GM18498 (cell line): ENCODE measurements at regions not wholly inside any gene's neighbourhood (a gene's known extent, or its start where the extent isn't known, plus 50 kb on each side); places are given as distances from the start of the nearest gene placed in this dataset.

ENCODE experiments used
- ATAC-seq: cut with Tn5 transposase; IDR thresholded peaks from one replicate; pipeline ENCODE4 v1.9.1; 2021; ENCODE audit warnings: mild to moderate bottlenecking, moderate library complexity; ENCODE audit not compliant: unreplicated experiment

DNA sequence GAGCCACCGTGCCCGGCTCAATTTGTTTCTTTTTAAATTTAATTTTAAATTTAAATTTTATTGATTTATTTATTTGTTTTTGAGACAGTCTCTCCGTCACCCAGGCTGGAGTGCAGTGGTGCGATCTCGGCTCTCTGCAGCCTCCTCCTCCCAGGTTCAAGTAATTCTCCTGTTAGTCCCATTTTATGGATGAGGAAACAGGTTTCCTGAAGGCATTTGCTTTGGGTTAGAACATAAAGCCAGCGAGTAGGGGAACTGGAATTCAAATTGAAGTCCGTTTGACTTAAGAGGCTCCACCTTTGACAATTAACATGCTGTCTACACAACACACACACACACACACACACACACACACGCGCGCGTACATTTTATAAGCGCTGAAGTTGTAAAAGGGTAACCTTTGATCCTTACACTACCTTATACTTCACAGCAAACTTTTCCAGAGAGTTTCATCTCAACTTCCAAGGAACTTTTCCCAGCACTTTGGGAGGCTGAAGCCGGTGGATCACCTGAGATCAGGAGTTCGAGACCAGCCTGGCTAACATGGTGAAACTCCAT, 232.0 kb downstream of the BCAS1 start:
- no peak for ATAC-seq

DNA sequence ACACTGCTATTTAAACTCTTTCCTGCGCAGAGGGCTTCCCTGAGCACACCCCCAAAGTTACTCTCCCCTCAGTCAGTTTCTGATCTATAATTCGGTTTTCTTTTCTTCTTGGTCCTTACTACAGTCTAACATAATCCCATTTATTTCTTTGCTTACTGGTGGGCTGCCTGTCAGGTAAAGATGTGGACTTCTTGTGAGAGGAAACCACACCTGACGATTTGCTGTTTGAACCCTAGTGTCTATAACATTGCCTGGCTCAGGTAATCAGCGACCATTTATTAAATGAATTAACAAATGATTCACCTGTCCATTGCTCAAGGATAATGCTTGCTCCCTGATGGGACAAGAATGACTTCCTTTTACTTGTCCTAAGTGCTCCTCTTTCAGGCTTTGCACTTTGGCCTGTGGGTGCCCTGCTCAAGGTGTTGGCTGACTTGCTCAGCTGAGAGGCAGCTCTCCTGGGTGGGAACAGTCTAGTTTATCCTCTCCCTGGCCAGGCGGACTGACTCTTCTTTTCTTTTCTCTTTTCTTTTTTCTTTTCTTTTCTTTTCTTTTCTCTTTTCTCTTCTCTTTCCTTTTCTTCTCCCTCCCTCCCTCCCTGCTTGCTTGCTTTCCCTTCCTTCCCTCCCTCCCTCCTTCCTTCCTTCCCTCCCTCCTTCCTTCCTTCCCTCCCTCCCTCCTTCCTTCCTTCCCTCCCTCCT, 233.1 kb downstream of the BCAS1 start:
- no peak for ATAC-seq

DNA sequence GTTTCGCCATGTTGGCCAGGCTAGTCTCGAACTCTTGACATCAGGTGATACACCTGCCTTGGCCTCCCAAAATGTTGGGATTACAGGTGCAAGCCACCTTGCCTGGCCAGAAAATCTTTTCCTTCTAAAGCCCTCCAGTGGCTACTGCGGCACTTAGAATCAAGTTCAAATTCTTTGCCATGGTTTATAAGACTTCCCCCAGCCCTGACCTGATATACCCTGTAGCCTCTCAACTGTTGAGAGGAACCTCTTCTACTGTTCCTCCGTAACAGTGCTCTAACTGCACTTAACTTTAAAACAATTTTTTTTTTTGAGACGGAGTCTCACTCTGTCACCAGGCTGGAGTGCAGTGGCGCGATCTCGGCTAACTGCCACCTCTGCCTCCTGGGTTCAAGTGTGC, 235.6 kb downstream of the BCAS1 start:
- ATAC-seq = no peak

DNA sequence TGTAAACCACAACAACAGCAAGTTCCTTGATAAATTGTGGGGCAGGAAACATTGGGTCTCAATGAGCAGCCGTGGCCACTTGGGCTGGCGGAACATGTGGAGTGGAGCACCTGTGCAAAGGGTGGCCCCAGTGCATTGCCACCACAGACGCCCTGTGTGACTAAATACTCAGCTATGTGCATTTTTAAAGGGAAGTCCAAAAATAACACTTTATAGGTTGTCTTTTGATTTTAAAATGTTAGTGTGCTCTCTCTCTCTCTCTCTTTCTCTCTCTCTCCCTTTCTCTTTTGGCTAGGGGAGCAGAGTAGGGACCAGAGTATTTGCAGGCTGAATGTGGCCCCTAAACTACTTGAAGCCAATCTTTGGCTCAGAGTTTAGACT, 236.3 kb downstream of the BCAS1 start:
- peak; percentile 53 for ATAC-seq

DNA sequence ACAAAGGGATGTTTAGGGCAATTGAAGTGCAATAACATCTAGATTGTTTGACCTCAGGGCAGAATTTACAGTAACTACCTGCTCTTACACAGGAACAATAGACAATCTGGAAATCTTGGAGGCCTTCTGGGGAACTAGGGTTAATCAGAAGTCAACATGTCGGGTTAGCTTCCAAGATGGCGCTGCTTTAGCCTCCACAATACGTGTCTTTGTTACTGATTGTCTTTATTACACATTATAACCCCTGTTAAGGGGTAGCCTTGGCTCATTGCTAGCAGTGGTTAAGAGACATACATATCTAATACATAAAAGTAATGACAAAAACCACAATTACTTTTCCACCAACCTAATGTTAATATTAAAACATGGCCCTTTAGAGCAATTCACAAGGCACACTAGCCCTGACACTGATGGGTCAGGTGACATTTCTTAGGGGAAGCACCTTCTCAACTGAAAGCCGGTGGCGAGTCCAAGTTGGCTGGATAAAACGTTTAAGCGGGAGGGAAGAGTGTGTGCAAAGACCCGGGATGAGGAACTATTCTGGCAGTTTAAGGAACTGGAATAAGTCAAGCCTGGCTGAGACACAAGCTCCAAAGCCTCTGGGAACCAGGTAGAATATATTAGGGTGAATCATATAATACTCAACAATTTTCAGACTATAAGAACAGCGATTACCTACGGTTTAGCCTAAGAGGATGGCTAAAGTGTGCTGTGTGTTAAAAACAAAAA, 236.9 kb downstream of the BCAS1 start:
- no peak for ATAC-seq

DNA sequence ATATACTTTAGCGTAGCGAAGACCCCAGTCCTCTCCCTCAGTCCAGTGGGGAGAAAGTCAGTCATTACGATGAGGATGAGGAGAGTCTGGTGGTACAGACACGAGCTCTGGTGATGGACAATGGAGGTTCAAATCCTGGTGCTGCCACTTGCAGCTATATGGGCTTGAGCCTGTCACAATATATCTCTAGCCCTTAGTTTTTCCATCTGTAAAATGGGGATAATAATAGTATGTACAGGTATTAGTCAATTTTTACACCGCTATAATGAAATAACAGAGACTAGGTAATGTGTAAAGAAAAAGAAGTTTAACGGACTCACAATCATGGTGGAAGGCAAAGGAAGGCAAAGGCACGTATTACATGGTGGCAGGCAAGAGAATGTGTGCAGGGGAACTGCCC, 237.9 kb downstream of the BCAS1 start:
- no peak for ATAC-seq

DNA sequence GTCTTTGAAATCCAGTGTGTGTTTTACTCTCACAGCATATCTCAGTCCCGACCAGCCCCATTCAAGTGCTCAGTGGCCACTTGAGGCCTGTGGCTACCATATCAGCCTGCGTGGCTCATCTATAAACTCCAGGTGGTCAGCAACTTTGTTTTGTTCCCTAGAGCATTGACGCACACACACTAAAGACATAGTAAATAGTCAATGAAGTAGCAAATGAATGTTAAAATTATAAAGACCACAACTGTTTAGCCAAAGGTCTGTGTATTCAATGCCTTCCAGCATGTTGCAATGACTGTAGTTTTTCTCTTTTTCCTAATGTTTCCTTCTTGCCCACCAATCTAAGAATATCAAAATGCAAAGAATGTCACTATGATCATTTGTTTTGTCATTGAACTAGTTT, 238.2 kb upstream of the ZNF217 start:
- ATAC-seq = no peak

DNA sequence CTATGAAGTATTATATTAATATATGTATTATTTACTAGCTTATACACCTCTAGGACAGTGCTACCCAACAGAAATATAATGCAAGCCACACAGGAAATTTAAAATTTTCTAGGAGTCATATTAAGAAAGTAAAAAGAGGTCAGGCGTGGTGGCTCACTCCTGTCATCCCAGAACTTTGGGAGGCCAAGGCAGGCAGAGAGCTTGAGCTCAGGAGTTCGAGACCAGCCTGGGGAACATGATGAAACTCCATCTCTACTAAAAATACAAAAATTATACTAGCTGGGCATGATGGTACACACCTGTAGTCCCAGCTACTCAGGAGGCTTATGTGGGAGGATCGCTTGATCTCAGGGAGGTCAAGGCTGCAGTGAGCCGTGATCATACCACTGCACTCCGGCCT, 237.6 kb upstream of the ZNF217 start:
- ATAC-seq = no peak

DNA sequence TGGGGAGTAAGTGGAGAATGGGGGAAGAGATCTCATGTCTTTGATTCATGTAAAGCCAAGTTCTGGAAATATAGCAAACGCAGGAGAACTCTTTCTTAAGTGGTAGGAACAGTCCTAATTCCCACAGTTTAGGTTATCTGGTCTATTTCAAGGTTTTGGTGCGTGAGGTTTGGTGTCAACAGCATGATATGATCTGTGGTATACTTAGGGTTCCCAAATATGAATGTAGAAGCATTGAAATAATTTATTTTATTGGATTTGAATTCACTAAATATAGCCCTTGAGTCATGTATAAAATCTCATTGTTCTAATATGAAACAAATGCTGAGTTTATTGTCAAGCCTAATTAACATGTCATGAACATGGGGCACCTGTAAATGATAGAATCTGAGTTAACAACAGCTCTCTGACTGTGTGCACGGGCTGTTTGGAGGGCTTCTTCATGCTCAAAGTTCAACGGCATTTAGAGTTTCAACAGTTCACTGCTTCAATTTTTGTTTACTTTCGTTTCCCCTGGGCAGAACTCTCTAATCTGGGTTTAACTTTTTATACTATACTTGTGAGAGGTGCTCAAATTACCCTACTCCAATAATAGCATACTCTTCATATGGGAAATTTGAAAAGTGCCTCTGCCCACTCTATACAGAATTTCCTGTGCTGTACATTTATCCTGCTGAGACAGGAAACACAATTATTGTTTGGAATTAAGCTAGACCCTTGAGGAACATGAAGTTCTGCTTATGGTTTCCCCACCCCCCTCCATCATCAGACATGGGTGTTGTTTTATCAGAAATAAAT, 236.3 kb upstream of the ZNF217 start:
- no peak for ATAC-seq

DNA sequence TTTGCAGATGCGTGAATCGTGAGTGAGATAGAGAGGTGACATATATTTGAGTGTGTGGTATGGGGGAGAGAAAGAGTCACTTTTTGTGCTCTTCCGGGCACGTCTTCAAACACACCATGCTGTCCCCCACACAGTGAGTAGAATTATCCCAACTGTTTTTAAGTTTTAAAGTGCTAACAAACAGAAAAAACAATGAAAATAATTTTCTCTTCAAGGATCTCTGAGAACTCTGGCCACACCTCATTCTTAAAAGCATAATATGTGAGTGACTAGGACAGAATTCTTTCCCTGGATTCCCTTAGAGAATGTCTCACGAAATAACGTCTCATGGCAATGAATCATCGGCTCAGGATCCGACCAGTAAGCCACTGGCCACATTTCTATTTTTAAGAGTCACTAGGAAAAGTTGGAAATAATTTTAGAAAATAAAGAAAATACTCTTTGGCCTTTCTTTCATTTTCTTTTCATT, 235.7 kb upstream of the ZNF217 start:
- ATAC-seq = no peak

DNA sequence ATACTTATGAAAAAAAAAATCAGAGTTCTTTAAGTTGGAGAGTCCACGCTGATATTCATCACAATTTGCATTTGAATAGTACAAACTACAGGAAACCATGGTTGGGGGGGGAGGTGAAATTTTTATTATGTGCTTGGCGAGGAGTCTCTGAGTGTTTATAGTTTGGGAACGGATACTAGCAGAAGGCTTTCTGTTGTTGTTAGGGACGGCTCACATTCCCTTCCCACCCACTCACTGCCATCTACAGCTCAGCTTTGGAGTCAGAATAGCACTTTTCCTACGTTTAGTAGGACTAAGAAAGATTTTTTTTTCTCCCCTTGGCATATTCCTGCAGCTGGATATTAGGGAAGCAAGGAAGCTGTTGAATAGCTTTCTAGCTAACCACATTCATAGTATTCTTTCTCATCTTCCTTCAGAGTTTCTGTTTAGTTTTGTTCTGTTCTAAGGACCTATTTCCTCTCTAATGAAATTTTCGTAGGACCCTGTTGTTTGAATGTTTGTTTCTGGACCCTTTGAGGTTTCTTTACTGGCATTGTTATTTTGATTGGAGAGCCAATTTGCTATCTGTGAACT, 235.1 kb upstream of the ZNF217 start:
- no peak for ATAC-seq

DNA sequence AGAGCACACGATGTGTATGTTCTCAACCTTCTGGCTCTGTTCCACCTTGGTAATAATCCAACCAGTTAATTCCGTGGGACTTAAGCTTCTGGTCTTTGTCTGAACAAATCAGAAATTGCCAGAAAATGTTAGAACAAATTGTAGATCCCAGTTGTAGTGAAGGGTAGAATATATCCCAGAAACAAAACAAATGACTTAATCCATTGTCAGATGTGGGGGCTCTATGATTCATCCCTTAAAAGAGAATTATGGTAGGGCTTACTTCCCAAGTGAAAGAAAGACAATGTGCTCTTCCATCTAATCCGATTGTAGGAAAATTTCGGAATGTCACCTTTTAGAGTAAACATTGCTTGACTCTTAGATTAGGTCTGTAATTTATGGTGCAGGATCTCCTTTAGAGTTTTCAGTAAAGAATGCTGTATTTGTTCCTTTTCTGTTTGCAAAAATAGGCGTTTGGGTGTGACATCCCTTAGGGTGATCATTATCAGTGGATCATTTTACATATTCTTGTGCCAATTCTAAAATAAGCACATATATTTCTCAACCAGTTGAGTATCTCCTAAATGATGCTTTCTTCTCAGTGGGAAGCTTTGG, 234.5 kb upstream of the ZNF217 start:
- ATAC-seq = no peak

DNA sequence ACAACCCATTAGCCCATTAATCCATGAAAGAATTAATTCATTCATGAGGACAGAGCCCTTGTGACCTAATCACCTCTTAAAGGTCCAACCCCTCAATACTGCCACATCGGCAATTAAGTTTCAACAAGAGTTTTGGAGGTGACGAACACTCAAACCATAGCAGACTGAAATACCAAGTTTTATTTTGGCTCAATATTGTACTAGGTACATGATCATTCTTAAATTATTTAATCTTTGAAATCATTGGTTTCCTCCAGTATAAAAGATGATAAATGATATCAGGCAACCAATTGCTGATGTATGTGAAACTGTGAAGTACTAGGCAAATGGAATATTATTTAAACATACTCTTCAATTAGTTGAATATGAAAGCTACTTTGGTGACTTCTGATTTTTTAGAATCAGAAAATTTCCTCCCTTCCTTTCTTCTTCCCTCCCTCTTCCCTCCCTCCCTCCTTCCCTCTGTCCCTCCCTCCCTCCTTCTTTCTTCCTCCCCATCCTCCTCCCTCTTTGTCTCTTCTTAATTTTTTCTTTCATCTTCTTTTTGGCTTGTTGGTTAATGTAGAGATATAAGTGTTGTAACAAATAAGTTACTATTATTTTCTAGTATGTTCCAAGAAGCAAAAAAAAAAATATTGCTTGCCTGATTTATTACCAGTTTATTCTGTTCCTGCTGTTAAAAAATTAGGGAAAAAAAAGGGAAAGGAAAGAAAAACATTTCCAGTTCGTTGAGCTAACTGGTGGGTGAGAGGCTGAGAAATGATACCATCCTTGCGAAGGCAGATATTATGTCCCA, 233.9 kb upstream of the ZNF217 start:
- ATAC-seq = peak; percentile 7

DNA sequence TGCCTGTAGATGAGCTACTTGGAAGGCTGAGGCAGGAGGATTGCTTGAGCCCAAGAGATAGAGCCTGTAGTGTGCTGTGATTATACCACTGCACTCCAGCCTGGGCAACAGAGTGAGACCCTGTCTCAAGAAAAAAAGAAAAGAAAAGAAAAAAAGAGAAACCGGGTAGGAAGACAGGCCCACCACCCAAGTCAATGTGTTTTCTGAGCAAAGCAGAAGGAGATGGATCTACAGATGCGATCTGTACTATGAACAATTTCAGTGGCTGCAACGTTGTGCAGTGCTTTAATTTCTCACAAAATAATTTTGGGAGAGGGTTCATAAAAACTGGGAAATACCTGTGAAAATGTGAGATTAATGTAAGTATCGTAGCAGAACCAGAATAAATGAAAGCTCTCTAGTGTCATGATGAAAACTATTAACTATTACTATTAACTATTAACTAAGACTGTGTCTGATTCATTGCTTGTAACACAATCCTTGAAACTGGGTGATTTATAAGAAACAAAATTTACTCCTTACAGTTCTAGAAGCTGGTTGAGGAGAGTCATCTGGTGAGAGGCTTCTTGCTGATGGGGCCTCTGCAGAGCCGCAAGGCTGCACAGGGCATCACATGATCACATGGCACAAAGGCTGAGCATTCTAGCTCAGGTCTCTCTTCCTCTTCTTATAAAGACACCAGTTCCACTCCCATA, 233.1 kb upstream of the ZNF217 start:
- peak; percentile 84 for ATAC-seq

DNA sequence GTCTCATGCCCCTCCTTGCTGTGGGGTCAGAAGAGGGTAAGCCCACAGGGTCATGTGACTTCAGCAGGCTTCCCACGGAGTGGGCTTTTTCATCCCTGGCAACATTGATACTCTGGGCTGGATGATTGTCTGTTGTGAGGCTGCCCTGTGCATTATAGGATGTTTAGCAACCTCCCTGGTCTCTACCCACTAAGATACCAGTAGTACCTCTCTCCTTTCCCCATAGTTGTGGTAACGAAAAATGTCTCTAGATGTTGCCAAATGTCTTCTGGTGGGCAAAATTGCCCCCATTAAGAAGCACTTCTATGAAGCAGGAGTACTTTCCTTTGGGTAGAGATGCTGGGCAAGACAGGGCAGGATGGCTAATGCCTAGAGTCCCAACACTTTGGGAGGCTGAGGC, 232.5 kb upstream of the ZNF217 start:
- ATAC-seq = no peak

DNA sequence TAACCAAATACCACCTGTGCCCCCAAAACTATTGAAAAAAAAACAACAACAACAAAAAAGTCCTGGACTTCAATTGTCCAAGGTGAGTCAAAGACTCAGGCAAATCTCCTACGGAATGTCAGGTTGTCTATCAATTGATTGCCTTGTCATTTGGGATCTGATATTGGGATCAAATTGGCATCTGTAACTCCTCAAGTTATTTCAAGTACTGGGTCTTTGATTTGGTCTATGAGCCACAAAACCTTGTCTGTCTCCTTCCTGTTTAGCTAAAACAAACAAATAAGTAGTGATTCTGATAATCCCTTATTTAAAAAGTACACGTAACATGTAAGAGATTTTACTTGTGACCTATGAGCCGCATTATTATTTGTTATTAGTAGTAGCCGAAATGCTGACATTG, 231.6 kb upstream of the ZNF217 start:
- ATAC-seq = no peak

DNA sequence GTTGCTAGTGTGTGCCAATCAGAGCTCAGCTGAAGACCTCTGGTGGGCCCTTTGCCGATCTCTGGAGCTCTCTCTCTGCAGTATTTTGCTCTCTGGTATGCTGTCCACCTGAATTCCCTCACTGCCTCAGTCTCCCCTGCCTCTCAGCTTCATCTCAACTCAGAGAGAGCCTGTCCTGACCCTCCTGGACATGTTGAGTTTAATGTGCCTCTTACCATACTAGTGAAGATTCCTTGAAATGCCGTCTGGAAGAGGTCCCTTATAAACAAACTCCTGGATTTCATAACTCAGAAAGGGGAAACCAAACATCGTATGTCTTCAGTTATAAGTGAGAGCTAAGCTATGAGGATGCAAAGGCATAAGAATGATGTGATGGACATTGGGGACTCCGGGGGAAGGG, 231.1 kb upstream of the ZNF217 start:
- no peak for ATAC-seq

DNA sequence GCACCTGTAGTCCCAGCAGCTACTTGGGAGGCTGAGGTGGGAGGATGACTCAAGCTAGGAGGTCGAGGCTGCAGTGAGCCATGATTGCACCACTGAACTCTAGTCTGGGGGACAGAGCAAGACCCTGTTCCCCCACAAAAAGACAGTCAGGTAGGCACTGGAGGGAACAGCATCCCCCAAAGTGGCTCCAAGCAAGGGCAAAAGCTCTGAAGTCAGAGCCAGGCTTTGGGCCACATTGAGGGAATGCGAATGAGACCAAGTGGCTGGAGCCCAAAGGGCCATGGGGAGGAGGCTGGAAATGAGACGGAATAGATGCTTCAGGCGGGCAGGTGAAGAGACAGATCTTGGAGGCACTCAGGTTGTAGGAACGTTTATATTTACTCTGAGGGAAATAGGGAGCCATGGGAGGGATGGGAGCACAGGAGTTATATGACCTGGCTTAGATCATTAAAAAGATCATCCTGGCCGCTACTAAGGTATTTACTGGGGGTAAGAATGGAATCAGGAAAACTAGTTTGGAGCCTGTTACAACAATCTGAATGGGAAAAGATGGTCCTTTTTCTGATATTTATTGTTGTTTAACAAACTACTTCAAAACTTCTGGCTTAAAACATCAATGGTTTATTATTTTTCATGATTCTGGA, 229.6 kb upstream of the ZNF217 start:
- no peak for ATAC-seq

DNA sequence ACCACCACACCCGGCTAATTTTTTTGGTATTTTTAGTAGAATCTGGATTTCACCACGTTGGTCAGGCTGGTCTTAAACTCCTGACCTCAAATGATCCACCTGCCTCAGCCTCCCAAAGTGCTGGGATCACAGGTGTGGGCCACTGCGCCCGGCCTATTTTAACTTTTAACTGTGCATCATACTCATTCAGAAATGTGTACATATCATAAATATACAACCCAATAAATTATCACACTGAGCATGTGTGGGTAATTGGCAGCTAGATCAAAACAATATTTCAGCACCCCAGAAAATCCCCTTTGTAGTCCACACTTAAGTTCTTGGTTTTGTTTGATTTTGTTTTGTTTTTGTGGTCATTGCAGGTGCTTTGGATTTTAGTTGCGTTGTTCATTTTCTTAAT, 228.9 kb upstream of the ZNF217 start:
- ATAC-seq = no peak
